ENCODE measurements at regions not wholly inside any gene's neighbourhood (a gene's known extent, or its start where the extent isn't known, plus 50 kb on each side); places are given as distances from the start of the nearest gene placed in this dataset.

GRCh38 chr19:30879736-30880135 lies 469.5 kb downstream of the TSHZ3 start:
- Histone ChIP-seq H3K27me3 (ENCODE audit: control insufficient read depth, insufficient read depth, low read length) (no peaks in the 10 kb centered on the region), H3K4me1 (ENCODE audit: control insufficient read depth, insufficient read depth, low read length) (no peaks in the 10 kb centered on the region), H3K9me3 (ENCODE audit: control insufficient read depth, low read length) (no peaks in the 10 kb centered on the region), H3K4me3 (ENCODE audit: low read length) (no peak overlapping the region), H3K36me3 (ENCODE audit: control insufficient read depth, insufficient read depth, low read length) (no peaks in the 10 kb centered on the region), H3K9ac (ENCODE audit: low read length) (no peak overlapping the region)

GRCh38 chr19:30879225-30879624 lies 470.0 kb downstream of the TSHZ3 start:
- Histone ChIP-seq H3K4me1 (ENCODE audit: control insufficient read depth, insufficient read depth, low read length) (no peaks in the 10 kb centered on the region), H3K4me3 (ENCODE audit: low read length) (no peak overlapping the region), H3K27me3 (ENCODE audit: control insufficient read depth, insufficient read depth, low read length) (no peaks in the 10 kb centered on the region), H3K36me3 (ENCODE audit: control insufficient read depth, insufficient read depth, low read length) (no peaks in the 10 kb centered on the region), H3K9me3 (ENCODE audit: control insufficient read depth, low read length) (no peaks in the 10 kb centered on the region), H3K9ac (ENCODE audit: low read length) (no peak overlapping the region)

- Histone ChIP-seq H3K36me3 (ENCODE audit: control insufficient read depth, insufficient read depth, low read length) (no peaks in the 10 kb centered on the region), H3K27me3 (ENCODE audit: control insufficient read depth, insufficient read depth, low read length) (no peaks in the 10 kb centered on the region), H3K9ac (ENCODE audit: low read length) (no peak overlapping the region), H3K4me3 (ENCODE audit: low read length) (no peak overlapping the region), H3K9me3 (ENCODE audit: control insufficient read depth, low read length) (no peaks in the 10 kb centered on the region), H3K4me1 (ENCODE audit: control insufficient read depth, insufficient read depth, low read length) (no peaks in the 10 kb centered on the region)
These were observed 470.7 kb downstream of the TSHZ3 start for GRCh38 chr19:30878495-30878894.

GRCh38 chr19:30877661-30878113 lies 471.5 kb downstream of the TSHZ3 start:
- H3K4me3 ChIP-seq (ENCODE audit: low read length) = no peak overlapping the region
- no peaks in the 10 kb centered on the region for H3K9me3 ChIP-seq (ENCODE audit: control insufficient read depth, low read length)
- no peaks in the 10 kb centered on the region for H3K4me1 ChIP-seq (ENCODE audit: control insufficient read depth, insufficient read depth, low read length)
- no peaks in the 10 kb centered on the region for H3K27me3 ChIP-seq (ENCODE audit: control insufficient read depth, insufficient read depth, low read length)
- H3K9ac ChIP-seq (ENCODE audit: low read length) = no peak overlapping the region
- H3K36me3 ChIP-seq (ENCODE audit: control insufficient read depth, insufficient read depth, low read length) = no peaks in the 10 kb centered on the region

- H3K9ac ChIP-seq (ENCODE audit: low read length) = no peak overlapping the region
- no peaks in the 10 kb centered on the region for H3K36me3 ChIP-seq (ENCODE audit: control insufficient read depth, insufficient read depth, low read length)
- H3K9me3 ChIP-seq (ENCODE audit: control insufficient read depth, low read length) = no peaks in the 10 kb centered on the region
- no peaks in the 10 kb centered on the region for H3K4me1 ChIP-seq (ENCODE audit: control insufficient read depth, insufficient read depth, low read length)
- H3K4me3 ChIP-seq (ENCODE audit: low read length) = no peak overlapping the region
- H3K27me3 ChIP-seq (ENCODE audit: control insufficient read depth, insufficient read depth, low read length) = no peaks in the 10 kb centered on the region
These were observed 475.5 kb downstream of the TSHZ3 start for GRCh38 chr19:30873691-30874090.

GRCh38 chr19:30873003-30873402 lies 476.2 kb downstream of the TSHZ3 start:
- no peak overlapping the region for H3K9ac ChIP-seq (ENCODE audit: low read length)
- H3K9me3 ChIP-seq (ENCODE audit: control insufficient read depth, low read length) = no peaks in the 10 kb centered on the region
- H3K27me3 ChIP-seq (ENCODE audit: control insufficient read depth, insufficient read depth, low read length) = no peaks in the 10 kb centered on the region
- no peak overlapping the region for H3K4me3 ChIP-seq (ENCODE audit: low read length)
- H3K4me1 ChIP-seq (ENCODE audit: control insufficient read depth, insufficient read depth, low read length) = no peaks in the 10 kb centered on the region
- H3K36me3 ChIP-seq (ENCODE audit: control insufficient read depth, insufficient read depth, low read length) = no peaks in the 10 kb centered on the region

- H3K4me1 ChIP-seq (ENCODE audit: control insufficient read depth, insufficient read depth, low read length) = no peaks in the 10 kb centered on the region
These were observed 477.3 kb downstream of the TSHZ3 start for GRCh38 chr19:30871979-30872378.

GRCh38 chr19:30870876-30871275 lies 478.4 kb downstream of the TSHZ3 start:
- no peaks in the 10 kb centered on the region for H3K36me3 ChIP-seq (ENCODE audit: control insufficient read depth, insufficient read depth, low read length)
- H3K27me3 ChIP-seq (ENCODE audit: control insufficient read depth, insufficient read depth, low read length) = no peaks in the 10 kb centered on the region
- H3K4me3 ChIP-seq (ENCODE audit: low read length) = no peak overlapping the region
- H3K9ac ChIP-seq (ENCODE audit: low read length) = no peak overlapping the region
- no peaks in the 10 kb centered on the region for H3K4me1 ChIP-seq (ENCODE audit: control insufficient read depth, insufficient read depth, low read length)
- no peaks in the 10 kb centered on the region for H3K9me3 ChIP-seq (ENCODE audit: control insufficient read depth, low read length)

More at GRCh38 chr19:30871979-30872378, 477.3 kb downstream of the TSHZ3 start:
- Histone ChIP-seq H3K4me3 (ENCODE audit: low read length) (no peak overlapping the region), H3K27me3 (ENCODE audit: control insufficient read depth, insufficient read depth, low read length) (no peaks in the 10 kb centered on the region), H3K9me3 (ENCODE audit: control insufficient read depth, low read length) (no peaks in the 10 kb centered on the region), H3K9ac (ENCODE audit: low read length) (no peak overlapping the region), H3K36me3 (ENCODE audit: control insufficient read depth, insufficient read depth, low read length) (no peaks in the 10 kb centered on the region)

- no peaks in the 10 kb centered on the region for H3K36me3 ChIP-seq (ENCODE audit: control insufficient read depth, insufficient read depth, low read length)
- no peak overlapping the region for H3K9ac ChIP-seq (ENCODE audit: low read length)
- H3K4me1 ChIP-seq (ENCODE audit: control insufficient read depth, insufficient read depth, low read length) = no peaks in the 10 kb centered on the region
- no peak overlapping the region for H3K4me3 ChIP-seq (ENCODE audit: low read length)
- no peaks in the 10 kb centered on the region for H3K27me3 ChIP-seq (ENCODE audit: control insufficient read depth, insufficient read depth, low read length)
- H3K9me3 ChIP-seq (ENCODE audit: control insufficient read depth, low read length) = no peaks in the 10 kb centered on the region
These were observed 483.7 kb downstream of the TSHZ3 start for GRCh38 chr19:30865511-30865910.

GRCh38 chr19:30864391-30865215 lies 484.6 kb downstream of the TSHZ3 start:
- Histone ChIP-seq H3K9ac (ENCODE audit: low read length) (no peak overlapping the region), H3K4me3 (ENCODE audit: low read length) (no peak overlapping the region), H3K9me3 (ENCODE audit: control insufficient read depth, low read length) (no peaks in the 10 kb centered on the region), H3K4me1 (ENCODE audit: control insufficient read depth, insufficient read depth, low read length) (no peaks in the 10 kb centered on the region), H3K36me3 (ENCODE audit: control insufficient read depth, insufficient read depth, low read length) (no peaks in the 10 kb centered on the region), H3K27me3 (ENCODE audit: control insufficient read depth, insufficient read depth, low read length) (no peaks in the 10 kb centered on the region)

GRCh38 chr19:30862876-30863275 lies 486.4 kb downstream of the TSHZ3 start:
- Histone ChIP-seq H3K27me3 (ENCODE audit: control insufficient read depth, insufficient read depth, low read length) (no peaks in the 10 kb centered on the region), H3K4me1 (ENCODE audit: control insufficient read depth, insufficient read depth, low read length) (no peaks in the 10 kb centered on the region), H3K9ac (ENCODE audit: low read length) (no peak overlapping the region), H3K9me3 (ENCODE audit: control insufficient read depth, low read length) (no peaks in the 10 kb centered on the region), H3K36me3 (ENCODE audit: control insufficient read depth, insufficient read depth, low read length) (no peaks in the 10 kb centered on the region), H3K4me3 (ENCODE audit: low read length) (no peak overlapping the region)

GRCh38 chr19:30861919-30862318 lies 487.3 kb downstream of the TSHZ3 start:
- Histone ChIP-seq H3K4me1 (ENCODE audit: control insufficient read depth, insufficient read depth, low read length) (no peaks in the 10 kb centered on the region), H3K9ac (ENCODE audit: low read length) (no peak overlapping the region), H3K9me3 (ENCODE audit: control insufficient read depth, low read length) (no peaks in the 10 kb centered on the region), H3K27me3 (ENCODE audit: control insufficient read depth, insufficient read depth, low read length) (no peaks in the 10 kb centered on the region), H3K4me3 (ENCODE audit: low read length) (no peak overlapping the region), H3K36me3 (ENCODE audit: control insufficient read depth, insufficient read depth, low read length) (no peaks in the 10 kb centered on the region)
